Parathyroid adenoma (tissue), 2 donors: ENCODE measurements at regions not wholly inside any gene's neighbourhood (a gene's known extent, or its start where the extent isn't known, plus 50 kb on each side); places are given as distances from the start of the nearest gene placed in this dataset.
"Not testable (repeated sequence)": the region's sequence is repeated elsewhere in the genome, so short reads cannot be mapped to it uniquely, and the experiment has no call there.

ENCODE experiments used
- H2AFZ ChIP-seq: fragments of 300-600 bp; sonication (generic); one replicate; pipeline ENCODE4 v1.7.0; 2017; ENCODE audit warnings: antibody characterized with exemption, mild to moderate bottlenecking
- H3K27ac ChIP-seq: fragments of 300-600 bp; sonication (generic); one replicate; pipeline ENCODE4 v1.7.0; 2017
- H3K27me3 ChIP-seq: fragments of 300-600 bp; sonication (generic); one replicate; pipeline ENCODE4 v1.7.0; 2017; ENCODE audit warnings: low read length; ENCODE audit not compliant: control insufficient read depth, insufficient read depth
- H3K36me3 ChIP-seq: fragments of 300-600 bp; sonication (generic); one replicate; pipeline ENCODE4 v1.7.0; 2017; ENCODE audit warnings: low read length; ENCODE audit not compliant: control insufficient read depth, insufficient read depth
- H3K4me1 ChIP-seq: fragments of 300-600 bp; sonication (generic); one replicate; pipeline ENCODE4 v1.7.0; 2017; ENCODE audit warnings: control low read depth
- H3K4me2 ChIP-seq: fragments of 300-600 bp; sonication (generic); one replicate; pipeline ENCODE4 v1.7.0; 2017; ENCODE audit warnings: low read length
- H3K4me3 ChIP-seq: fragments of 300-600 bp; sonication (generic); one replicate; pipeline ENCODE4 v1.7.0; 2017; ENCODE audit warnings: low read depth, low read length
- H3K79me2 ChIP-seq: fragments of 300-600 bp; sonication (generic); one replicate; pipeline ENCODE4 v1.7.0; 2017; ENCODE audit warnings: control low read depth
- H3K9ac ChIP-seq: fragments of 300-600 bp; sonication (generic); one replicate; pipeline ENCODE4 v1.7.0; 2017; ENCODE audit warnings: mild to moderate bottlenecking
- H3K9me3 ChIP-seq: fragments of 300-600 bp; sonication (generic); one replicate; pipeline ENCODE4 v1.7.0; 2017; ENCODE audit warnings: low read length; ENCODE audit not compliant: control insufficient read depth
- TF ChIP-seq, protein P1 (sequence below): fragments of 300-600 bp; sonication (generic); IDR thresholded peaks from one replicate; pipeline ENCODE4 v1.7.0; 2017; ENCODE audit warnings: antibody characterized with exemption, mild to moderate bottlenecking
- donor health status: primary hyperparathyroidism.

DNA sequence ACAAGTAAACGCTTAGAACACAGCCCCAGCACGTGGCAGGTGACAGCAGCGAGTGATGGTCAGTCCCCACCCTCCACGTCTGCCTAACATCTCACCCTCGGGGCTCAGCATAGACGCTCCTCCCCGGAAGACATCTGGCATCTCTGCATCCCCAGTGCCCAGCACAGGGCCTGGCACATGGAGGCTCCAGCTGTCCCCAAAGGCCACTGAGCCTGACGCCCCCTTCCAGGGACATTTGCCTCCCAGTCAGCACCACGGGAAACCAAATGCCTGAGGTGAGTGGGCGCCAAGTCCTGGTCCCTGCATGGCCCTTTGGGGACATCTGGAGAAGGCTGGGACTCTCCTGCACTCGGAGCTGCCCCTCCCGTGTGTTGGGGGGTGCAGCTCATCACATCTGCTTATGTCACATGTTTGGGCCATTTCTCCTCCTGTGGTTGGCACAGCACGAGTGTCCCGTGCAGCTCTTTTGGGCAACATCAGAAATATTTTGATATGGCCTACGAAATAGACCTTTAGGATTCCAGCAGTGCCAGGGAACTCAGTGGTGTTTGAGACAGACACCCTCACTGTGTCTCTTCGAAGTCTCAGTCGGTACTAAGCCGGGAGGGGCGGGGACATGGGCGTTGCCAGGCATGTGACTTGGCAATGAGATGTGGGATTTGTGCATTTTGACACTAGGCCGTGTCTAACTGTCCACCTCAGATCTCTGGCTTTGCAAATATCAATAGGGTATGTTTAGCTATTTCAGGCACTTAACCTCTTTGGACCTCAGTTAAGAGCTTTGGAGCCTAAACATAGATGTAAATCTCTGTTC, 315.0 kb downstream of the PTPRU start:
- Histone ChIP-seq H3K27me3 (peaks cover 5% of the 10 kb centered on the region), H3K4me2 (no peak overlapping the region), H3K4me1 (no peaks in the 10 kb centered on the region), H2AFZ (no peak overlapping the region), H3K36me3 (no peaks in the 10 kb centered on the region), H3K9me3 (no peaks in the 10 kb centered on the region), H3K79me2 (no peaks in the 10 kb centered on the region), H3K9ac (no peak overlapping the region), H3K27ac (no peak overlapping the region), H3K4me3 (no peak overlapping the region)
- TF ChIP-seq, protein P1, sequence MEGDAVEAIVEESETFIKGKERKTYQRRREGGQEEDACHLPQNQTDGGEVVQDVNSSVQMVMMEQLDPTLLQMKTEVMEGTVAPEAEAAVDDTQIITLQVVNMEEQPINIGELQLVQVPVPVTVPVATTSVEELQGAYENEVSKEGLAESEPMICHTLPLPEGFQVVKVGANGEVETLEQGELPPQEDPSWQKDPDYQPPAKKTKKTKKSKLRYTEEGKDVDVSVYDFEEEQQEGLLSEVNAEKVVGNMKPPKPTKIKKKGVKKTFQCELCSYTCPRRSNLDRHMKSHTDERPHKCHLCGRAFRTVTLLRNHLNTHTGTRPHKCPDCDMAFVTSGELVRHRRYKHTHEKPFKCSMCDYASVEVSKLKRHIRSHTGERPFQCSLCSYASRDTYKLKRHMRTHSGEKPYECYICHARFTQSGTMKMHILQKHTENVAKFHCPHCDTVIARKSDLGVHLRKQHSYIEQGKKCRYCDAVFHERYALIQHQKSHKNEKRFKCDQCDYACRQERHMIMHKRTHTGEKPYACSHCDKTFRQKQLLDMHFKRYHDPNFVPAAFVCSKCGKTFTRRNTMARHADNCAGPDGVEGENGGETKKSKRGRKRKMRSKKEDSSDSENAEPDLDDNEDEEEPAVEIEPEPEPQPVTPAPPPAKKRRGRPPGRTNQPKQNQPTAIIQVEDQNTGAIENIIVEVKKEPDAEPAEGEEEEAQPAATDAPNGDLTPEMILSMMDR, result no peak

DNA sequence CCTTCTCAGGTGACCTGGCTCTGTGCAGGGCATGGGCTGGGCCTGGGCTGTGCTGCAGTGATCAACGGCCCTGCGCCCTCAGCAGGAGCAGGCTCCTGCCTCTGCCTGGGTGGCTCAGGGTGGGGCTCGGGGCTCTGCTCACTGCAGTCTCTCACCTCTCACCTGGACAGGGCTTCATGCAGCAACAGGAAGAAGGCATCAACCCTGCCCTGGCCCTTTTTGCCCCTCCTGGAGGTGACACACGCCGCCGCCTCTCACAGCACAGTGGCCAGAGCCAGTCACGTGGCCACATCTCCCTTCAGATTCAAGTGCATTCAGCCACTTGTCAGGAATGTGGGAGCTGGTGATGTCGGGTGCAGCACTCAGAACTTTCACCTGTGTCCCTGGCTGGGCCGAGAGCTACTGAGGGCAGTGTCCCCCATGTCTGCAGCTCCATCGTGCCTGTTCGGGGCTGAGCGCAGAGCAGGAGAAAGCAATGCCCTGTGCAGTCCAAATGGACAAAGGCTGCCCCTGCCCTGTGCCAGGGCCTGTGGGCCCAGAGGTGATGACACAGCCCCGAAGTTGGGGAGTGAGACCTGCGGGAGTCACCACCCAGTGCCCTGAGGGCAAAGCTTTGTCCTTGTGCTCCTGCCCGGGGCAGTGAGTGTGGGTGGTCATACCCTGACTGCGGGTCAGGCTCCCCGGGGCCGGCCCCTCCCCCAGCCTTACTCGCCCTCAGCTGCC, 314.0 kb downstream of the PTPRU start:
- Histone ChIP-seq H3K27me3 (peaks cover 5% of the 10 kb centered on the region), H3K27ac (no peak overlapping the region), H3K36me3 (no peaks in the 10 kb centered on the region), H3K9me3 (no peaks in the 10 kb centered on the region), H2AFZ (no peak overlapping the region), H3K4me1 (no peaks in the 10 kb centered on the region), H3K9ac (no peak overlapping the region), H3K4me2 (no peak overlapping the region), H3K79me2 (no peaks in the 10 kb centered on the region), H3K4me3 (no peak overlapping the region)
- TF ChIP-seq, protein P1, result no peak

DNA sequence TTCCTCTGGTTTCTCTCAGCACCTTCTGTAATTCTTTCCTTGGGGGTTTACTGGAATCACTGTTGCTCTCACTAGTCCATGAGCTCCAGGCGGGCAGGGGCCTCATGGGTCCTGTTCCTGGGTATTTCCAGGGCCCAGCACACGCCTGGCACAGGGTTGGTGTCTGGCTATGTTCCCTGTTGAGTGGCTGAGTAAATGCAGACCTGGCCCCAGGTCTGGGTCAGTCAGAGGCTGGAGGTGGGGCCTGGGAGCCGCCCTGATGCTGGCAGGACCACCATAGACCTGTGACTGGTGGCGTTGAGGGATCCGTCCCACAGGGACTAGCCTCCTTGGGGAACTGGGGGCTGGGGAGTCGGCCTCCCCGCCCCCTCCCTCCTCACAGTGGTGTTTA, 313.4 kb downstream of the PTPRU start:
- H3K4me3 ChIP-seq, H3K9ac ChIP-seq, H3K27ac ChIP-seq, H3K4me2 ChIP-seq, H2AFZ ChIP-seq, H3K4me1 ChIP-seq, H3K79me2 ChIP-seq, H3K9me3 ChIP-seq, H3K27me3 ChIP-seq, H3K36me3 ChIP-seq: not testable (repeated sequence)

DNA sequence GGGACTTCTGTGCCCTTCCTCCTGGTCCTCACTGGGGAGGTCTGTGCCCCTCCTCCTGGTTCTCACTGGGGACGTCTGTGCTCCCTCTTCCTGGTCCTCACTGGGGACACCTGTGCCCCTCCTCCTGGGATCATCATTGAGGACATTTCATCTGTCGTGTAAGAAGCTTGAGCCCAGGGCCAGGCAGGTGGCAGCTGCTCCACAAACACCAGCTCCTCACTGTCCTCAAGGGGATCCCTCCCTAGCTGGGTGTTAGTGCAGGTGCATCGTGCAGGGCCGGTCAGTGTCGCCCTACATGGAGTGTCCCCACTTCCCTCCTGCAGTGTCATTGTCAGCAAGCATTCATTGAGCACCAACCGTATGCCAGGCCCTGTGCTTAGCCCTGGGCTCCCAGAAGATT, 312.7 kb downstream of the PTPRU start:
- H3K79me2 ChIP-seq, result no peaks in the 10 kb centered on the region
- H3K27me3 ChIP-seq, result peaks cover 5% of the 10 kb centered on the region
- H3K9me3 ChIP-seq, result no peaks in the 10 kb centered on the region
- H3K9ac ChIP-seq, result no peak overlapping the region
- no peak overlapping the region for H3K4me2 ChIP-seq
- TF ChIP-seq, protein P1, result no peak
- no peak overlapping the region for H3K4me3 ChIP-seq
- no peaks in the 10 kb centered on the region for H3K4me1 ChIP-seq
- no peaks in the 10 kb centered on the region for H3K36me3 ChIP-seq
- H2AFZ ChIP-seq, result no peak overlapping the region
- no peak overlapping the region for H3K27ac ChIP-seq

DNA sequence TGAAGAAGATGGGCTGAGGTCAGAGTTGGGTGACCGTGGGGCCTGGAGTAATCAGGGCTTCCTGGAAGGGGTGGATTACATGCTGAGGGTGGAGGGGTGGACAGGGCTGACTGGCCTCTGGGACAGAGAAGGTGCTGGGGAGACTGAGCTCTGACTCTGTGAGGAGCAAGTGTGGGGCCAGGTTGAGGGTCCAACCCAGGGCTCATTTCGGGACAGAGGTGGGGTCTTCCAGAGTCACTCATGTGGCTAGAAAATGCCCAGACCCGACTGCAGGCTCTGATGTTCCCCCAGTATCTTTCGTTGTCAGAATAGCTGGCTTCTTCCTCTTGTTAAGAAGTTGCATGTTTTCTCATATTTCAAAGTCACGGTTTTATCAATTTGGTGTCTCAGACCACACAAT, 311.8 kb downstream of the PTPRU start:
- TF ChIP-seq, protein P1, result no peak
- Histone ChIP-seq H3K9ac (no peak overlapping the region), H3K79me2 (no peaks in the 10 kb centered on the region)

More for the DNA sequence above, 311.8 kb downstream of the PTPRU start:
- no peak overlapping the region for H3K4me3 ChIP-seq
- no peaks in the 10 kb centered on the region for H3K36me3 ChIP-seq
- no peak overlapping the region for H2AFZ ChIP-seq
- no peak overlapping the region for H3K27ac ChIP-seq
- peaks cover 5% of the 10 kb centered on the region for H3K27me3 ChIP-seq
- H3K4me1 ChIP-seq, result no peaks in the 10 kb centered on the region
- H3K9me3 ChIP-seq, result no peaks in the 10 kb centered on the region
- H3K4me2 ChIP-seq, result no peak overlapping the region
